C4-2B (cell line): ENCODE measurements at regions not wholly inside any gene's neighbourhood (a gene's known extent, or its start where the extent isn't known, plus 50 kb on each side); places are given as distances from the start of the nearest gene placed in this dataset.

Source experiments
- H3K27ac ChIP-seq: fragments of 450-650 bp; 2 replicates; pipeline ENCODE4 v1.5.1; 2017
- CTCF ChIP-seq: fragments of 450-650 bp; conservative IDR thresholded peaks from 2 replicates; pipeline ENCODE4 v1.5.1; 2017; ENCODE audit warnings: mild to moderate bottlenecking
- ZFX ChIP-seq: fragments of 450-650 bp; IDR thresholded peaks from 2 replicates; pipeline ENCODE4 v1.6.1; 2017

DNA sequence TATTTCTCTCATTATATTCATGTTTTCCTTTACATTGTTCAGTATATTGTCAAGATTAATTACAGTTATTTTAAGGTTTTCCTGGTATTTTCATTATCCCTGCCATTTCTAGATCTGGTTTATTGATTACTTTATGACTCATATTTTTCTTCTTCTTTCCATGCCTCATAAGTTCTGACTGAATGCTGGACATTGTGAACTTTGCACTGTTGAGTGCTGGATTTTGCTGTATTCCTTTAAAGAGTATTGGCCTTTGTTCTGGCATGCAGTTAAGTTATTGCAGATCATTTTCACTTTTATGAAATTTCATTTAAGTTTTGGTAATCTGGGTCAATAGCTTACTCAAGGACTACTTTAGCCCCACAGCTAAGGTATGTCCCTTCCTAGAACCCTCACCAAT, 73.1 kb downstream of the KLF6 start:
- no peak for TF ChIP-seq CTCF

DNA sequence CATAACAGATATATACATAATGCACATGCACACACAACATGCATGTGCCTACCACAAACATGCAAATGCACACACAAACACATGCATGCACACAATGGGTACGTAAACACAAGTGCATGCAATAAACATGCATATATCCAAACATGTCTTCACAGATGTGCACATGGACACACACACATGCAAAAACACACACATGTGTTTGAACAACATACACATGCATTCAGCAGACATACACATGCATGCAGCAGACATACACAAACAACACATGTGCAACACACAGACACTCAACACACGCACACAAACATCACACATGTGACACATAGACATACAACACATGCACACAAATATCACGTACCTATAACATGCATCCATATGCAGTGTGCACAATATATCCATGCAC, 74.2 kb downstream of the KLF6 start:
- H3K27ac ChIP-seq = no peak overlapping the region
- TF ChIP-seq ZFX (no peak), CTCF (no peak)

More for the DNA sequence above, 73.1 kb downstream of the KLF6 start:
- H3K27ac ChIP-seq = no peak overlapping the region

DNA sequence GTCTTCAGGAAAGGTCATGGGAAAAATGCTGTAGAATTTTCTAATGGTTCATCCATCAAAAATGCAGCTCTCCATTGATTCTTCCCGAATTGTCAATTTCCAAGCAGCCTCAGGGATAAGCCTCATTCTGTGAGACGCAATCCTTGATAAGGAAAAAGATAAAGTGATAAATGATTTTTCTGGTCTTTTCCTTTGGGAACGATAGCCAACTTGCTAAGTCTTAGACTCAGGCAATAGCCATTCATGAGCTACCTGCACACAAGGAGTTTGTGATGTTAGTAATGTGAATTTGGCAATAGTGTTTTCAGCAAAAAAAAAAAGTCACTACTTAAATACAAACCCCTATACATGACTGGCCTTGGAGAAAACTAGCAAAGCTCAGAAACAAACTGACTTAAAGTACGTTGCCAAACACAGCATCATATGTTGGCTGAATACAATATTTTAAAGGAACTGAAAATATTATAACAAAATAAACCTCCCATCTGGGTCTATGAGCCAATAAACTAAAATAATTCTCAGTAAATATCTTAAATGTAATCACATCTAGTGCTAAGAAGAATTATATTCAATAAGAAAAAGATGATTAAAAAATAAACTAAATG, 75.5 kb downstream of the KLF6 start:
- no peak overlapping the region for H3K27ac ChIP-seq
- TF ChIP-seq CTCF (no peak), ZFX (no peak)

DNA sequence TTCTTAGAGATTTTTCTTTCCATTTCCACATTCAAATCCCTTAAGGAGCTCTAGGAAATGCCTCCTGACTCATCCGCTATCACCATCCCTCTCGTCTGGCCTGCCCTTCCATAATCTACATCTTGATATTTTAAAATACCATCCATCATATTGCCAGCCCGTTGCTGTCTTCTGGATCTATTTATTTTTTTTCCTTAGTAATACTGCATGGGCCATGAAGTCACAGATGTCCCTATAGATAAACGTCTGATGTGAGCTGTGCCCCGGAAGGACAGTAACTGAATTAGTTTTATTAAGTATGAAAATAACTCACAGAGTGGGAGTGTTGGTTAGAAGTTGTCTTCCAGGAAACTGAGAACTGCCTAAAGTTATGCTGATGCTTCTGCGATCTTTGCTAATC, 76.2 kb downstream of the KLF6 start:
- TF ChIP-seq CTCF (no peak), ZFX (no peak)
- no peak overlapping the region for H3K27ac ChIP-seq

DNA sequence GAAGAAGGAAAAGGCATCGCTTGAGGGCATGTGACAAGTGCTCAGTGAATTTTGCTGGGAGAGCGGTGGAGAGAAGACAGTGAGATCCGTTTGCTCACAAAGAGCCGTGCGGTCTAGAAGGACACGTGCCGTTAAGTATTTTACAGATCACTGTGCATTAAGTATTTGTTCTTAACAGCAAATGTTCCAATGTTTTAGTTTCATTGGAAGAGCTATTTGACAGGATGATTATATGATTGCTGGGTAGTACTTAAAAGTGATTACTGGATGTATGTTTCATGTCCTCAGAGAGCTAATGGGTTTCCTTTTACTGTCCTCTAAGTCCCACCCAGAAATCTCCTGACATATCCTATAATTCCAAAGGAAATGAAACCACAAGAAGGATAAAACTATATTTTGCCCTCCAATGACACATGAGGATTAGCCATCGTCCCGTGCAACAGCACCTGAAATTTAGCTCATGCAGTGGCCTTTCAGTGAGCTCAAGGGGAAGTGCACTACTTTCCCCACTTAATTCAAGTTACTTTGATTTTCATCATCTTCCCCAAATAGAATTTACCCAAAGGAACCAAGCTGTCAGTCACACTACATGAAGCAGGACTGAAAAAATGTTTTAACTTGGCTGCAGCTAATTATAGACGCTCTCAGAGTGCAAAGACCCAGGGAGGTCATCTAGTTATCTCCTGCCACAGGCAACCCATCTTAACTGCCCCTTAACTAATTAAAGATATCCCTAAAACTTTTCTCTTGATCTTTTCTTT, 80.3 kb downstream of the KLF6 start:
- no peak for TF ChIP-seq CTCF
- no peak for TF ChIP-seq ZFX
- H3K27ac ChIP-seq = no peak overlapping the region

DNA sequence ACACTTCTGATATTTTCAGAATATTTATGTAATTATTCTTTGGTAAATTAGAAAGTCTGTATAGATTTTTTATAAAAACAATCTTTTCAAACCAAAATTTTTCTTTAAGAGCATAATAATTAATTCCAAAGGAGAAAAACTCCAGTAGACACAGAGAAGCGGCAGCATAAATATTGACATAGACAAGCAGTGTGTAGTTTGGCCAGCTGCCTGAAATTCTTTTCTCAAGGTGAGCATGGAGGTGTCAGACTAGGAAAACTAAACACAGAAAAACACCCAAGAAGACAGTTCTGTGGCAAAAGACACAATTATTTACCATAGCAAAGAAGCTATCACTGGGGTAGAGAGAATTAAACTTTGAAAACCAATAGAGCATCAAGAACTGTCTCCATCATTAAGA, 82.4 kb downstream of the KLF6 start:
- no peak for TF ChIP-seq ZFX
- TF ChIP-seq CTCF = no peak
- H3K27ac ChIP-seq = no peak overlapping the region

GRCh38 chr10:3702056-3702546, 82.9 kb downstream of the KLF6 start:
- H3K27ac ChIP-seq = no peak overlapping the region
- TF ChIP-seq CTCF = no peak
- TF ChIP-seq ZFX = no peak
